Mucosa of stomach (tissue), 1 donor: ENCODE measurements at regions not wholly inside any gene's neighbourhood (a gene's known extent, or its start where the extent isn't known, plus 50 kb on each side); places are given as distances from the start of the nearest gene placed in this dataset.

Experiments used
- H3K27me3 ChIP-seq: one replicate; pipeline ENCODE4 v1.7.0; 2013; ENCODE audit warnings: mild to moderate bottlenecking, low read length; ENCODE audit not compliant: control insufficient read depth, insufficient read depth
- H3K36me3 ChIP-seq: one replicate; pipeline ENCODE4 v1.7.0; 2013; ENCODE audit warnings: low read length; ENCODE audit not compliant: control insufficient read depth, insufficient read depth
- H3K4me1 ChIP-seq: one replicate; pipeline ENCODE4 v1.7.0; 2013; ENCODE audit warnings: mild to moderate bottlenecking, low read length; ENCODE audit not compliant: control insufficient read depth, insufficient read depth
- H3K4me3 ChIP-seq: one replicate; pipeline ENCODE4 v1.7.0; 2013; ENCODE audit warnings: low read length
- H3K9ac ChIP-seq: one replicate; pipeline ENCODE4 v1.7.0; 2013; ENCODE audit warnings: mild to moderate bottlenecking, low read length, moderate library complexity
- H3K9me3 ChIP-seq: one replicate; pipeline ENCODE4 v1.7.0; 2013; ENCODE audit warnings: mild to moderate bottlenecking, low read length, moderate library complexity; ENCODE audit not compliant: control insufficient read depth
- donor health status: Pancreatic carcinoma.

DNA sequence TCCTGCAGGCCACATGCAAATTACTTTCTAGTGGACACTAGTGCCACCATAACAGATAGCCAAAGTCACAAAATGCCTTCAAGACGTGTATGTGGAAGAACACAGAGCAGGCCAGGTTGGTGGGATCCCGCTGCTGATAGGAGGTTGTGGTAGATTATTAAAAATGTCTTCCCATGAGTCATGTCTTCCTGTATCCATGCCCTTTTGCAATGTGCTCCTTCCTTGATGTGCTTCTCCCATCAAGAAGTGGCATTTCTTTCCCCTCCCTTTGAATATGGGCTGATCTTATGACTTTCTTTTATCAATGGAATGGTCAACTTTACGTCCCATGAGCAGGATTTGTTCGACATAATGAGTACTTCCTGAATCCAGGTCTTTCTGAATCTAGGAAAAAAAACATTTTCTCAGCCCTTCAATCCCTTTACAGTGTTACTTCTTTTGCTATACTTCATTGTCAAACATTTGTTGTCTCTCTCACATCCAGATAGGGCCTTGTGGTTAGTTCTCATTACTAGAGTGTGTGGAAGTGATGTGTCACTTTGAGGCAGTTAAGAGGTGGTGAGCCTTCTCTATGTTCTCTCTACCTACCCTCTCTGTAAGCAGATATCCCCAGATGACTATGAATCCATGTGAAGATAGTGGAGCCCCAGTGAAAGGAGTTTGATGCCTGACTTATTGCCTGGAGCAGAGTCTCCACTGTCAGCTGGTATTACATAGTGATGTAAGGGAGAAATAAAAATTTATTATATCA lies 519.2 kb upstream of the DIPK2B start:
- H3K4me3 ChIP-seq, result no peak overlapping the region
- H3K36me3 ChIP-seq, result no peaks in the 10 kb centered on the region
- H3K27me3 ChIP-seq, result no peaks in the 10 kb centered on the region
- H3K9me3 ChIP-seq, result no peaks in the 10 kb centered on the region
- no peak overlapping the region for H3K9ac ChIP-seq
- no peaks in the 10 kb centered on the region for H3K4me1 ChIP-seq

- no peaks in the 10 kb centered on the region for H3K4me1 ChIP-seq
- H3K4me3 ChIP-seq, result no peak overlapping the region
- no peaks in the 10 kb centered on the region for H3K9me3 ChIP-seq
- no peak overlapping the region for H3K9ac ChIP-seq
- no peaks in the 10 kb centered on the region for H3K36me3 ChIP-seq
- no peaks in the 10 kb centered on the region for H3K27me3 ChIP-seq
Measured at GRCh38 chrX:45718676-45719075, 518.0 kb upstream of the DIPK2B start.

GRCh38 chrX:45716750-45717149 lies 516.1 kb upstream of the DIPK2B start:
- Histone ChIP-seq H3K27me3 (no peaks in the 10 kb centered on the region), H3K36me3 (no peaks in the 10 kb centered on the region), H3K4me3 (no peak overlapping the region), H3K4me1 (no peaks in the 10 kb centered on the region), H3K9ac (no peak overlapping the region), H3K9me3 (no peaks in the 10 kb centered on the region)

GRCh38 chrX:45715748-45716147 lies 515.1 kb upstream of the DIPK2B start:
- no peaks in the 10 kb centered on the region for H3K27me3 ChIP-seq
- H3K4me1 ChIP-seq, result no peaks in the 10 kb centered on the region
- no peaks in the 10 kb centered on the region for H3K9me3 ChIP-seq
- no peak overlapping the region for H3K4me3 ChIP-seq
- no peak overlapping the region for H3K9ac ChIP-seq
- H3K36me3 ChIP-seq, result no peaks in the 10 kb centered on the region

GRCh38 chrX:45714866-45715265 lies 514.2 kb upstream of the DIPK2B start:
- Histone ChIP-seq H3K4me3 (no peak overlapping the region), H3K4me1 (no peaks in the 10 kb centered on the region), H3K9ac (no peak overlapping the region), H3K36me3 (no peaks in the 10 kb centered on the region), H3K9me3 (no peaks in the 10 kb centered on the region), H3K27me3 (no peaks in the 10 kb centered on the region)

DNA sequence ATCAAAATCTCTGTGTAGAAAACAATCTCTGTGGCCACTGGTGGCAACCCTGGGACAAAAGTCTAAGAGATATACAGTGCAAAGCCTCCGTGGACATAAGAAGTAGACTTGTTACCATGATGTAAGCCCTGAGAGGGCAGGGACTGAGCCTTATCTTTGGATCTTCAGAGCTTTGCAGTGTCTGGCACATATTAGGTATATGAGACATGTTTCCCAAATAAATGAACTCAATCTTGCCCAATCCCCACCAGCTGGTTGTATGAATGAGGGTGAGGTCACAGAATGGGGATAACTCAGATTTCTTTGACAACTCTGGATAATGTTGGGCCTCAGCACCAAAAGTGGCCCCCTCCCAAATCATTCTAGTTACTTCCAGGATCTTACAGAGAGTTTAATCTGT lies 511.4 kb upstream of the DIPK2B start:
- no peaks in the 10 kb centered on the region for H3K4me1 ChIP-seq
- no peak overlapping the region for H3K9ac ChIP-seq
- no peaks in the 10 kb centered on the region for H3K9me3 ChIP-seq
- no peak overlapping the region for H3K4me3 ChIP-seq
- H3K36me3 ChIP-seq, result no peaks in the 10 kb centered on the region
- no peaks in the 10 kb centered on the region for H3K27me3 ChIP-seq

DNA sequence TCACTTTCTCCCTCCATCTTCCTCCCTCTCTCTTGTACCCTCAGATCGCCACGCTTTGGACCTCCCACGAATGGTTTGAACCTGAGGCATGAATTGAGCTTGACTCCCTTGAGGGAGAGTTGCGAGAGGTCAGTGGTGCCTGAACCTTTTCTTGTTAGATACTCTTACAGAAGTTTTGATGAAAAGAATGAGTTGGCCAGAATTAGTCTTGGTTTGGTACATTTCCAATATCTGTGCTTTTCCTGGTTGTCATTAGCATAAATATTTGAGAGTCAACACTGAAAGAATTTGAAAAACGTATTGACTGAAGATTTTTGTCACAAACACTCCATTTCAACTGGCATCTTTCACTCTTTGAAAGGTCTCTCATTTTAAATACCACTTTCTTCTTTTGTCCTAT lies 510.6 kb upstream of the DIPK2B start:
- Histone ChIP-seq H3K9ac (no peak overlapping the region), H3K9me3 (no peaks in the 10 kb centered on the region), H3K4me1 (no peaks in the 10 kb centered on the region), H3K27me3 (no peaks in the 10 kb centered on the region), H3K4me3 (no peak overlapping the region), H3K36me3 (no peaks in the 10 kb centered on the region)

- Histone ChIP-seq H3K9me3 (no peaks in the 10 kb centered on the region), H3K9ac (no peak overlapping the region)
Measured at GRCh38 chrX:45710081-45710801, 509.6 kb upstream of the DIPK2B start.

DNA sequence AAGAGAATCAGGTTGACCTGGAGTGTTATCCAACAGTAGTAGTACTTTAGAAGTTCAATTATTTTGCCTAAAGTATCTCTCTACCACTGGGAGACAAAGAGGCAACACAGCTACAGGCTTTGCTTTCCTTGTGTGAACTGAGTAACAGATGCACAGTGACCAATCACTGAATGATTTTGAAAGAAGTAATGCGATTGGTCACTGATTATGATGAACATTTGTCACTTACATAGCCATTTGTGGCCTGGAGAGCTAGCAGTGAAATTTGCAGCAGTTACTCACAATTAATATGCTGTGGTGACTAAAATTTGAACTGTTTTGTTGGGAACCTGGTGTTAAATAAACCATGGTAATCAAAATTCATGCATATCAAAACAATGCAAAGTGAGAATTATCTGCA lies 508.7 kb upstream of the DIPK2B start:
- Histone ChIP-seq H3K9ac (no peak overlapping the region), H3K4me3 (no peak overlapping the region), H3K9me3 (no peaks in the 10 kb centered on the region), H3K36me3 (no peaks in the 10 kb centered on the region), H3K27me3 (no peaks in the 10 kb centered on the region), H3K4me1 (no peaks in the 10 kb centered on the region)

More at GRCh38 chrX:45710081-45710801, 509.6 kb upstream of the DIPK2B start:
- no peaks in the 10 kb centered on the region for H3K36me3 ChIP-seq
- no peaks in the 10 kb centered on the region for H3K4me1 ChIP-seq
- no peak overlapping the region for H3K4me3 ChIP-seq
- no peaks in the 10 kb centered on the region for H3K27me3 ChIP-seq

- Histone ChIP-seq H3K9me3 (no peaks in the 10 kb centered on the region), H3K9ac (no peak overlapping the region), H3K27me3 (no peaks in the 10 kb centered on the region), H3K36me3 (no peaks in the 10 kb centered on the region), H3K4me1 (no peaks in the 10 kb centered on the region), H3K4me3 (no peak overlapping the region)
Measured at GRCh38 chrX:45699158-45699557, 498.5 kb upstream of the DIPK2B start.

DNA sequence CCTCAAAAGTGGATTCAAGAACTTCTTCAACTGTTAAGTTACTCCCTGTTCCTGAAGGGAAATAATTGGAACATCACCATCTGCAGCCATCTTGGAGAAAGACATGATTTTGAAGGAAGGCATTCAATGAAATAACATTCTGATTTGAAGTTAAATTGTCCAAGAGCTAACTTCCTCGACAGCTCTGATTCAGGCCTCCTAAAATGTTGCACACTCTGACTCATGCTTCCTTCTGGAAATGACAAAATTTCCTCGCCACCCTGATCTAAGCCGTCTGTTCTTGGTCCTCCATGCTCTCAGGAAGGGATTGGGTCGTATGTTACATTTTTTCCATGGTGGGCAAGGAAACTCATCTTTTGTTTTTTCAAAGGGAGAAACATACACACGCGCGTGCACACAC lies 496.9 kb upstream of the DIPK2B start:
- H3K4me3 ChIP-seq, result no peak overlapping the region
- no peaks in the 10 kb centered on the region for H3K27me3 ChIP-seq
- H3K9ac ChIP-seq, result no peak overlapping the region
- no peaks in the 10 kb centered on the region for H3K9me3 ChIP-seq
- no peaks in the 10 kb centered on the region for H3K4me1 ChIP-seq
- no peaks in the 10 kb centered on the region for H3K36me3 ChIP-seq

DNA sequence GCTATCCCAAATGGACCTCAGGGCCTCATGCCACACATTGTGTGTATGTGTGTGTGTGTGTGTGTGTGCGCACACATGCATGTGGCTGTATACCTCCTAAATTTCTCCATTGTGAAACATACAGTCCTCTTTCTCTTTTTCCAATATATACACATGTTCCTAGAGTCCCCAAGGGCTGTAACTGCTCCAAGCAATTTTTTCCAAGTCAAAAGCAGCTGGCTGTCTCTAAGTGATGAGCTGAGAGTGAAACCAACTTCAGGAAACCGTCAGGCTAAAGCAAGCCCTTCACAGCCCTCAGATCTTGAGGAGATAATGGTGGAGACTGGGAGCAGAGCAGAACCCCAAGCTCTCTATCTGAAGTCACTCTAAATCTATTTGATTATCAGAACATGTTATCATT lies 496.1 kb upstream of the DIPK2B start:
- Histone ChIP-seq H3K9me3 (no peaks in the 10 kb centered on the region), H3K36me3 (no peaks in the 10 kb centered on the region)

More for the DNA sequence above, 496.1 kb upstream of the DIPK2B start:
- H3K4me3 ChIP-seq, result no peak overlapping the region
- H3K27me3 ChIP-seq, result no peaks in the 10 kb centered on the region
- no peaks in the 10 kb centered on the region for H3K4me1 ChIP-seq
- H3K9ac ChIP-seq, result no peak overlapping the region
